ENCODE measurements at regions not wholly inside any gene's neighbourhood (a gene's known extent, or its start where the extent isn't known, plus 50 kb on each side); places are given as distances from the start of the nearest gene placed in this dataset.

- no peak for ATAC-seq
- intact Hi-C loops (cut with DNase I) = no loop called here
These were observed 140.3 kb upstream of the NSMCE3 start for GRCh38 chr15:29409890-29410289.

DNA sequence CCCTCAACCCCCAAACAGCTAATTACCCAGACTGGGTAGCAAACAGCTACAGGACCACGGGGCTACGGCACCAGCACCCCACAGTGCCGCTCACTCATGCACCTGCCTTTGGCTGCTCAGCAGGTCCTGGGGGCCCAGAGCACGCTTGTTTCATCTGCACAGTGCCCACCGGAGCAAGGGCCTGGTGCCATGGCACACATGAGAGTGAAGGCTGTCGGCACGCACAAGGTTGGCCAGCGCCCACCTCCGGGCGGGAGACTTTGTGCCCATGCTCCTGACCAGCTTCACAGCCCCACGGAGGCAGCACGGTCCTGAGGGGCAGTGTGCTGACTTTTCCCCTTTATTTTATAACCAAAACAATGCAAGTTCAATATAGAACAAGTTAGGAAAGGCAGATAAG, 135.9 kb upstream of the NSMCE3 start:
- DNase-seq (ENCODE audit: low spot score) (no peak), ATAC-seq (no peak)
- intact Hi-C loops (cut with DNase I) = no loop called here

More at GRCh38 chr15:29409890-29410289, 140.3 kb upstream of the NSMCE3 start:
- DNase-seq (ENCODE audit: low spot score) = no peak

GRCh38 chr15:29403772-29404171, 134.2 kb upstream of the NSMCE3 start:
- no peak for ATAC-seq
- intact Hi-C loops (cut with DNase I) = no loop called here

DNA sequence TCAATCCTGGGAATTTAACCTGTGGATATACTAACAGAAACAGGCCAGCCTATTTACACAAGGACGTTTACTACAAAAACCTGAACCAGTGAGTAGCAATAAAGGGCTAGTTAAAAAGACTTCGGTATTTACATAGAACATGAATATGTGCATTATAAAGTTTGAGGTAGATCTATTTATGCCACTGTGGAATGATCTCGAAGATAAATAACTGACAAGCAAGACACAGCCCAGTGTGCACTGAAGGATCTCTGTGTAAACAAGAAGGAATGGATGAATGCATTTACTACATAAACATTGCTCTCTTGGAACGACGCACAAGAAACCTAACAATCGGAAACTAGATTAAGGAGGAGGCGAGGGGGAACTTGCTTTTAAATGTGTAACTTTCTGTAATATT, 132.0 kb upstream of the NSMCE3 start:
- intact Hi-C loops (cut with DNase I) = no loop called here
- ATAC-seq (no peak), DNase-seq (ENCODE audit: low spot score) (no peak)

More at GRCh38 chr15:29403772-29404171, 134.2 kb upstream of the NSMCE3 start:
- no peak for DNase-seq (ENCODE audit: low spot score)

- intact Hi-C loops (cut with DNase I) = no loop called here
- DNase-seq (ENCODE audit: low spot score) = no peak
These were observed 131.1 kb upstream of the NSMCE3 start for GRCh38 chr15:29400701-29401100.

DNA sequence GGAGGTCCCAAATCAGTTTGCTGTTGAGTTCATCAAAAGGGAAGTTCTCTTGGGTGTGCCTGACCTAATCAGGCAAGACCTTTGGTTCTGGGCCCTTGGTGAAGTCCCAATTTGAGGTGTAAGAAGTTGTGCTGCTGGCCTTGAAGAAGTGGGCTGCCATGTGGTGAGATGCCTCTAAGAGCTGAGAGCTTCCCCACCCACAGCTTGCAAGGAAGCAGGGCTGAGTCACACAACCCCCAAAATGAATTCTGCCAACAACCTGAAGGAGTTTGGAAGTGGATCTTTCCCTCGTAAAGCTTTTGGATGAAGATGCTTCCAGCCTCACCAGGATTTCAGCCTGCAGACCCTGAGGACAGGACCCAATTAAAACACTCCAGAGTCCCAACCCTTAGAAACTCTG, 129.3 kb upstream of the NSMCE3 start:
- ATAC-seq (no peak), DNase-seq (ENCODE audit: low spot score) (no peak)
- intact Hi-C loops (cut with DNase I) = no loop called here

More at GRCh38 chr15:29400701-29401100, 131.1 kb upstream of the NSMCE3 start:
- no peak for ATAC-seq

- no peak for DNase-seq (ENCODE audit: low spot score)
- ATAC-seq = no peak
- intact Hi-C loops (cut with DNase I) = no loop called here
These were observed 126.7 kb upstream of the NSMCE3 start for GRCh38 chr15:29396176-29396811.

- ATAC-seq = no peak
- intact Hi-C loops (cut with DNase I) = no loop called here
These were observed 123.8 kb upstream of the NSMCE3 start for GRCh38 chr15:29393443-29393842.

DNA sequence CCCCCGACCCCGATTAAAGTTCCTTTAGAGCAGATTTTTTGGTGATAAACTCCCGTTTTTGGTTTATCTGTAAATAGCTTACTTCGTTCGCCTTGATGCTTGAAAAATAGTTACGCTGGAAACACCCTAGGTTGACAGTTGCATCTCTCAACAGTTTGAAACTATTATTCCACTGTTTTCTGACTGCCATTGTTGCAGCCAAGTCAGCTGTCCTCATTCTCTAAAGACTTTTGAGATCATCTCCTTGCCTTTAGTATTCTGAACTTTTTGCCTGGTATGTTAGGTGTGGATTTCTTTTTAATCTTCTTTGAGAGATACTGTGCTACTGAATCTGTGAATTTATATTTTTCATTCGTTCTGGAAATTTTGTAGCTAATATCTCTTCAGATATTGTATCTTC, 122.7 kb upstream of the NSMCE3 start:
- ATAC-seq (no peak), DNase-seq (ENCODE audit: low spot score) (no peak)
- intact Hi-C loops (cut with DNase I) = no loop called here

More at GRCh38 chr15:29393443-29393842, 123.8 kb upstream of the NSMCE3 start:
- DNase-seq (ENCODE audit: low spot score) = no peak

DNA sequence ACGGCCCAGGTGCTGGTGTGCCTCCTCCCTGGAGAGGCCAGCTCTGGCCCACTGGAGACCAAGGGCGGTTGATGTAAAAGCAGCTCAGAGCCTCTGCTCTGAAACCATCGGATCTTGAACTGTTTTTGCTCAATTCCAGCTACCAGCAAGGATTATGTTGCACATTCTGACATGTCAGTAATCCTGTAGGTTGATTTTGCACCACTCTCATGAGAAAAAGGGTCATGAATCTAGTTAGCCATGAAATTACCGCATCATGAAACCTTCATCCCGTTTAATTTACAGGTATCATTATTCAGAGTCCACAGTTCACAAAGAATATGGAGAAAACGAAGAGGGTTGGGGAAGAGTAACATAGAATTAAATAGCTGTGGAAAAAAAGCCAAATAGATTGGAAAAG, 120.4 kb upstream of the NSMCE3 start:
- ATAC-seq = no peak
- intact Hi-C loops (cut with DNase I) = no loop called here
- DNase-seq (ENCODE audit: low spot score) = no peak

DNA sequence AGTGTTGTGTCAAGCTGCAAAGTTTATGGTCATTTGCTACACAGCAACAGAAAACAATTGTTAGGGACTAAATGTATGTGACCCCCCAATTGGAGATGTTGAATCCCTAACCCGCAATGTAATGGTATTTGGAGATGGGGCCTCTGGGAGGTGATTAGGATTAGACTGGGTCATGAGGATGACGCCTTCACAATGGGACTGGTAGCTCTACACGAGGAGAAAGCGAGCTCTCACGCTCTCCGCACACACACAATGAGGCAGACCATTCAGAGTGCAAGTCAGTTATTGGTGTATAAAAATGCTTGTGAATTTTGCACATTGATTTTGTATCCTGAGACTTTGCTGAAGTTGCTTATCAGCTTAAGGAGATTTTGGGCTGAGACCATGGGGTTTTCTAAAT, 116.9 kb upstream of the NSMCE3 start:
- ATAC-seq = no peak
- intact Hi-C loops (cut with DNase I) = no loop called here
- DNase-seq (ENCODE audit: low spot score) = no peak

GRCh38 chr15:29383367-29383766, 113.7 kb upstream of the NSMCE3 start:
- intact Hi-C loops (cut with DNase I) = no loop called here
- DNase-seq (ENCODE audit: low spot score) (no peak), ATAC-seq (no peak)

DNA sequence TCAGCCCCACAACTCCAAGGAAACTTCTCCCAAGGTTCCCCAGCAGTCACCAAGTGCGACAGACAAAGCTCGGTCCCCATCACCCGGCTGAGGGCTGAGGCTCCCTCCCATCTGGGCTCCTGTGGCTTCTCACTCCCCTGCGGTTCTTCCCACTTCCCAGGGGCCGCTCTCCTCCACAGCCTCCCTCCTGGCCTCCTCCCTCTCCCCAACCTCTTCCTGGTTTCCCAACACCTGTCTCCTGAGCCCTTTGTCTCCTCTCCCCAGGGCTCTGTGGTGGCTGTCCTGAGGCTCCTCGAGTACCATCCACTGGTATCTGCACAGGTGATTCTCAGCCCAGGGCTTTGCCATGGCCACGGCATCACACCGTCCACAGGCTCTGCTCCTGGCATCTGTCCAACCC, 113.2 kb upstream of the NSMCE3 start:
- DNase-seq (ENCODE audit: low spot score) = no peak
- intact Hi-C loops (cut with DNase I) = no loop called here
- no peak for ATAC-seq

- ATAC-seq (no peak), DNase-seq (ENCODE audit: low spot score) (no peak)
- intact Hi-C loops (cut with DNase I) = no loop called here
These were observed 110.8 kb upstream of the NSMCE3 start for GRCh38 chr15:29380466-29380865.

DNA sequence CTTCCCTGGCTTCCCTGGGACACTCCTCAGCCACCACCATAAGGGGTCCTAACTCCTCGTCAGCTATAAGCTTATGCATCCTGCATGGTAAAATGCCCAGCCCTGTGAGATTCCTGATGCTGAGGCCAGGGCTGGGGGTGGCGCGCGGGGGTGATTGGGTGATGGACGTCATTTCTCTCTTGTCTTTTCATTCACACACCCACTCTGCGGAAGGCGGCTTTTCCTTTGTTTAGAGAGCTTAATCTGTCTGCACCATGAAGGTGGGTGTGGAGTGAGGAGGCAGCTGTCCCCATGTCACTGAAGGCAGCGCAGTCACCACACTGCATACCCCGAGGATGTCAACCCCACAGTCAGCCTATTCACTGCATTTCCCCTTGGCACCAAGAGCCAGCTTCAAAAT, 110.0 kb upstream of the NSMCE3 start:
- no peak for ATAC-seq
- intact Hi-C loops (cut with DNase I) = no loop called here
- DNase-seq (ENCODE audit: low spot score) = no peak

DNA sequence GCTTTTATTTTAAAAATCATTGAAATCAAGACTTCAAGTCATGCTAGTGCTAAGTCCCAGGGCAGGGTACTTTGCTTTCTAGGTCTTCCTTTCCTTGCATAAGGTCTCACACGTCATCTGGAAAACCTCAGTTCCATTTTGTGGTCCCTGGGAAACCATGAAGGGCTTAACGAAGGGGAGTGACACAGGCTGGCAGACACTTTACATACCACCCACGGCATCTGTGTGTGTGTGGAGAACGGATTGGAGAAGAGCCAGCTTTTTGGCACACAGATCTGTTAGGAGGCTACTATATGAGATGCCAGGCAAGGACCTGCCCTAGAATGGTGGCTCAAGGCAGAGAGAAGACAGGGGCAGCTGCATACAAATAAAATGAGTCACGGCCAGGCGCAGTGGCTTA, 107.5 kb upstream of the NSMCE3 start:
- ATAC-seq = no peak
- intact Hi-C loops (cut with DNase I) = no loop called here
- DNase-seq (ENCODE audit: low spot score) = no peak

DNA sequence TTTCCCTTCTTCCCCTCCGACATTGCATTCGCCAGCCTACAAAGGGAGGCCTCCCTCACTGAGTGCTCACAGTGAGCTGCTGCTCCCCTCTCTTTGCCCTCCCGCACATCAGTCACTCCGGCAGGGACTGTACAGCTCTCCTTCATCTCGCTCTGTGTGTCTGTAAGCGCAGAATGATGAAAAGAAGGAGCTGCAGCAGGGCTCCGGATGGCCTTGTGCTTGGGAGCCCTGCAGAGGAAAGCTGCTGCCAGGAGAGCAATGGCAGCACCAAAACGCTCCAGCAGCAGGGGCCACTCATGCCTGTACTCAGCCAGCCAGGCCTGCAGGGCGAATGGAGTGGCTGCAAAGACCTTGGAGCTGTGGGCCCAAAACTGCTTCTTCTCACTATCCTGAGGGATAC, 107.0 kb upstream of the NSMCE3 start:
- ATAC-seq = no peak
- no peak for DNase-seq (ENCODE audit: low spot score)
- intact Hi-C loops (cut with DNase I) = no loop called here

DNA sequence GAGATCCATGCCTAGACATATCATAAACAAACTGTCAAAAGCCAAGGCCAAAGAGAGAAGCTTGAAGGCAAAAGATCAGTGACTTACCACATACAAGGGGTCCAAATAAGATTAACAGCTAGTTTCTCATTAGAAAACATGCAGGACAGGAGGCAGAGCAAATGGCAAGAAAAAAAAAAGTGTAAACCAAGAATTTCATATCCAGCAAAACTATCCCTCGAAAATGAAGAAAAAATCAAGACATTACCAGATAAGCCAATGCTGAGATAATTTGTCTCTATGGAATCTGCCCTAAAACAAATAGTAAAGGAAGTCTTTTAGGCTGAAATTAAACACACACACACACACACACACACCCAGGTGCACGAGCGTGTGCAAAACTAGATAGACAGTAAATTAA, 99.6 kb upstream of the NSMCE3 start:
- intact Hi-C loops (cut with DNase I) = no loop called here
- ATAC-seq = no peak
- DNase-seq (ENCODE audit: low spot score) = no peak

DNA sequence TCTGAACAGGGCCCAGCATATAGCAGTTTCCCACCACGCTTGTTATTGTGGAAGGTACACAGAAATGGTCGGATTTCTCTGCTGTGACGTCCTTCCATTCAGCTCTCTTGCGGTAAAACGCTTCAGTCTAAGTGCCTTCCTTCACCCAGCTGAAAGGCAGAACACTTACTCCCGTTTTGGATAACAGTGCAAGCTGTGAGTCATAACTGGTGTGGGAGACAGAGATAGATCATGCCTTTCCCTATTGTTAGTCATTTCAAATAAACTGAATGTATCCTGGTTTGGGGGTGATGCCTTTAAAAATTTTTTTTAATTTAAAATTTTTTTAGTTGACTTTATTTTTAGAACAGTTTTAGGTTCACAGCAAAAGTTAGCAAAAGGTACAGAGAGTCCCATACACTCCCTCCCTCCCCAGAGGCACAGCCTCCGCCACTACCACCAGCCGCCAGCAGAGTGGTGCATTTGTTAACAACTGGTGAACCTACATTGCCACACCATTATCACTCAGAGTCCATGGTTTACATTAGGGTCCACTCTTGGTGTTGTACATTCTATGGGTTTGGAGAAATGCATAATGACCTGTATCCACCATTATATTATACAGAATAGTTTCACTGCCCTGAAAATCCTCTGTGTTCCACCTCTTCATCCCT, 94.9 kb upstream of the NSMCE3 start:
- intact Hi-C loops (cut with DNase I) = no loop called here
- ATAC-seq = no peak

GRCh38 chr15:29361560-29361959, 91.9 kb upstream of the NSMCE3 start:
- no peak for ATAC-seq
- intact Hi-C loops (cut with DNase I) = no loop called here

More for the DNA sequence above, 94.9 kb upstream of the NSMCE3 start:
- DNase-seq (ENCODE audit: low spot score) = no peak

DNA sequence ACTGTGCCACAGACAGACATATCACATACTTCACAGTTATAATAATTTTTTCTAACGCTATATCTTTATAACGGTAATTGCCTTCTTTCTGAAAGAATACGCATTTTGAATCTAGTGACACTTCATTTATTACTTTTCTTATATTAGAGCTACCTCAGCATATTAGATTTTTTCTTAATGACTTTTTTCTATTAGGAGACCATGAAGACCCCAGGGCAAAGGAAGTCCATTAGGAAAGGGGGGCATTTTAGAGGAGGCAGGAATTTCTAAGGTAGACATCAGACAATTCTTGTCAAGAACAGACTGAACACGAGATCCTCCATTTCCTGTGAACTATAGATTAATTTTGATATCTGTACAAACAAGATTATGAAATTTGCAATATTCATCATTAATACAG, 90.5 kb upstream of the NSMCE3 start:
- intact Hi-C loops (cut with DNase I) = no loop called here
- DNase-seq (ENCODE audit: low spot score) = no peak
- ATAC-seq = no peak

More at GRCh38 chr15:29361560-29361959, 91.9 kb upstream of the NSMCE3 start:
- DNase-seq (ENCODE audit: low spot score) = no peak

All from sciatic nerve (tissue), 2 donors.